ENCODE measurements at regions not wholly inside any gene's neighbourhood (a gene's known extent, or its start where the extent isn't known, plus 50 kb on each side); places are given as distances from the start of the nearest gene placed in this dataset.

DNA sequence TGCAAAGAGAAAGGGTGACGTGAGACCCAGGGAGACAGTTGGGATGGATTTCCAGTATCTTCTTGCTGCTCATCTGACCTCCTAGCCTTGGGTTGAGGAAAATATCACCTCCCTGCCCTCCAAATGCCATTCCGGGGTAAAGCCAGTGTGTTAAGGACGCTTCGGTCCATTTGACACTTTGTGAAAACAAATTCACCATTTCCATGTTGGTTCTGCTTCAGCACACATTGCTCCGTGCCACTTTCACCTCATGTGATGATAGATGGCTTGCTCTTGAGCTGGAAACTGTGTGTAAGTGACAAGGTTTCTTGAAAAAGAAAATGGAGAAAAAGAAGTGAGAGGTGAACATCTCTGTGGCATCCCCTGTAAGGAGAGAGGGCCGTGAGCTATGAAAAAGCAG is 256.1 kb upstream of the PGRMC2 start:
- TF ChIP-seq, protein P1, sequence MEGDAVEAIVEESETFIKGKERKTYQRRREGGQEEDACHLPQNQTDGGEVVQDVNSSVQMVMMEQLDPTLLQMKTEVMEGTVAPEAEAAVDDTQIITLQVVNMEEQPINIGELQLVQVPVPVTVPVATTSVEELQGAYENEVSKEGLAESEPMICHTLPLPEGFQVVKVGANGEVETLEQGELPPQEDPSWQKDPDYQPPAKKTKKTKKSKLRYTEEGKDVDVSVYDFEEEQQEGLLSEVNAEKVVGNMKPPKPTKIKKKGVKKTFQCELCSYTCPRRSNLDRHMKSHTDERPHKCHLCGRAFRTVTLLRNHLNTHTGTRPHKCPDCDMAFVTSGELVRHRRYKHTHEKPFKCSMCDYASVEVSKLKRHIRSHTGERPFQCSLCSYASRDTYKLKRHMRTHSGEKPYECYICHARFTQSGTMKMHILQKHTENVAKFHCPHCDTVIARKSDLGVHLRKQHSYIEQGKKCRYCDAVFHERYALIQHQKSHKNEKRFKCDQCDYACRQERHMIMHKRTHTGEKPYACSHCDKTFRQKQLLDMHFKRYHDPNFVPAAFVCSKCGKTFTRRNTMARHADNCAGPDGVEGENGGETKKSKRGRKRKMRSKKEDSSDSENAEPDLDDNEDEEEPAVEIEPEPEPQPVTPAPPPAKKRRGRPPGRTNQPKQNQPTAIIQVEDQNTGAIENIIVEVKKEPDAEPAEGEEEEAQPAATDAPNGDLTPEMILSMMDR (IDR thresholded peaks at IDR 0.05), result no peak
- no peak for TF ChIP-seq POLR2A (IDR thresholded peaks at IDR 0.05)

Data from esophagus squamous epithelium (tissue), 4 donors.